ENCODE measurements at regions not wholly inside any gene's neighbourhood (a gene's known extent, or its start where the extent isn't known, plus 50 kb on each side); places are given as distances from the start of the nearest gene placed in this dataset.

GRCh38 chr1:87194856-87195255, 133.8 kb upstream of the LMO4 start:
- no peak for DNase-seq (ENCODE audit: low read depth, low spot score)

- no peak for DNase-seq (ENCODE audit: low read depth, low spot score)
Measured at GRCh38 chr1:87196110-87196827, 132.4 kb upstream of the LMO4 start.

GRCh38 chr1:87197156-87197555, 131.5 kb upstream of the LMO4 start:
- DNase-seq (ENCODE audit: low read depth, low spot score): no peak

DNA sequence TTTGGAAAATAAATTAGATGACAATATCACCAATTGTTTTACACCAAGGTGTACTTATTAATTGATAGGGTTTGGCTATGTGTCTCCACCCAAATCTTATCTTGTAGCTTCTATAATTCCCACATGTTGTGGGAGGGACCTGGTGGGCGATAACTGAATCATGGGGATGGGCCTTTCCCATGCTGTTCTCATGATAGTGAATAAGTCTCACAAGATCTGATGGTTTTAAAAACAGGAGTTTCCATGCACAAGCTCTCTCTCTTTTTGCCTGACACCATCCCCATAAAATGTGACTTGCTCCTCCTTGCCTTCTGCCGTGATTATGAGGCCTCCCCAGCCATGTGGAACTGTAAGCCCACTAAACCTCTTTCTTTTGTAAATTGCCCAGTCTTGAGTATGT, 131.0 kb upstream of the LMO4 start:
- no peak for DNase-seq (ENCODE audit: low read depth, low spot score)

- peak; percentile 17 for DNase-seq (ENCODE audit: low read depth, low spot score)
Measured at GRCh38 chr1:87200875-87201638, 127.6 kb upstream of the LMO4 start.

GRCh38 chr1:87201768-87202167, 126.9 kb upstream of the LMO4 start:
- DNase-seq (ENCODE audit: low read depth, low spot score): no peak

- no peak for DNase-seq (ENCODE audit: low read depth, low spot score)
Measured at GRCh38 chr1:87202451-87202850, 126.2 kb upstream of the LMO4 start.

- DNase-seq (ENCODE audit: low read depth, low spot score): no peak
Measured at GRCh38 chr1:87202922-87203655, 125.6 kb upstream of the LMO4 start.

GRCh38 chr1:87203904-87204303, 124.8 kb upstream of the LMO4 start:
- no peak for DNase-seq (ENCODE audit: low read depth, low spot score)

DNA sequence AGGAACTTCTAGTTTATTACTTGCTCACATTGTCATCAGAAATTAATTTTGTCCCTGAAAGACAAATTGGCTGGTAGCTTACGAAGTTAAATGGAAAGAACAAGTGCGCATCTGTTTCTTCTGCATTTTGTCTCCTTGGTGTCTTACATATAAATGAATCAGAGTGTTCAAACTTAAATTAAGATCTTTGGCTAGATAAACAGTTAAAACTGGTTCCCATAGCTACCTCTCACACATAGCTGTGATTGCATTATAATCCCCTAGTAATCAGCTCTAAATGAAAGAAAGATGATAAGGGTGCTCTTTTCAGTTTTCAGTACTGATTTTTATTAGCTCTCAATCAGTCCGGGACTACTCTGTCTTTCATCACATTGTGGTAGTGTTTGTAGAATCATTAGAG, 124.2 kb upstream of the LMO4 start:
- no peak for DNase-seq (ENCODE audit: low read depth, low spot score)

DNA sequence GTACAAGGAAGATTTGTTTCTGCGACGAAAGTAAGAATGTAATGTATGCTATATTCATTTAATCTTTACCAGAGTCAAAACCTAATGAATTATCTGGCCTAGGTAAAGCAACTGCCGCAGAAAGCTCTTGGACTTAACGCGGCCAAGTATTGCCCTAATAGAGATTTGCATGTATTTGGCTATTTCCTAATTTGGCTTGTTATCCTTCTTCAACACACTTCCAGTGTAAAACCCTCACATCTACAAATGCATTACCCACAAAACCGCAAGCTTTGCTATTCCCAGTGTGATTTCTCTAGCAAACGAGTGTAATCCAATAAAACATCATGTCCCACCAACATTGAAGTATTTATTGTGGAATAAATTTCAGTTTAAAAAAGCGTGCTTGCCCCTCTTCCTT, 123.8 kb upstream of the LMO4 start:
- DNase-seq (ENCODE audit: low read depth, low spot score): no peak

GRCh38 chr1:87206044-87206831, 122.4 kb upstream of the LMO4 start:
- DNase-seq (ENCODE audit: low read depth, low spot score): no peak

GRCh38 chr1:87208080-87208479, 120.6 kb upstream of the LMO4 start:
- DNase-seq (ENCODE audit: low read depth, low spot score): no peak

GRCh38 chr1:87208931-87209330, 119.7 kb upstream of the LMO4 start:
- DNase-seq (ENCODE audit: low read depth, low spot score): no peak

DNA sequence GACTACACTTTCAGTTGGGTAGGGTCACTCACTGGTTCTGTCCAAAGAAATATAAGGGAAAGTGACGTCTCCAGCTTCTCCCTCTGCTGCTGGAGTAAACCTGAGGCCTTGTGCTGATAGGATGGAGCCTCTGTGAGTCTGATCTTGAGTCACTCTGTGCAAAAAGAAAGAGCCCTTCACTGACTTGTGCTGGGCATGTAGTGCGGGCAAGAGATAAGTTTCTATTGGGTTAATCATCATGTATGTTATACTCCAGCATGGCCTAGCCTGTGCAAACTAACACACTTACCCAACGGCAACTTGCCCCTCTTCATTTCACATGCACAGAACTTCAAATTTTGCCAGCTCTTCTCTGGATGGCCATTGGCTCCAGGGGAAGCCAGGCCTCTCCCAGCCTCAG, 118.5 kb upstream of the LMO4 start:
- no peak for DNase-seq (ENCODE audit: low read depth, low spot score)

- DNase-seq (ENCODE audit: low read depth, low spot score): no peak
Measured at GRCh38 chr1:87212431-87213134, 116.1 kb upstream of the LMO4 start.

- DNase-seq (ENCODE audit: low read depth, low spot score): no peak
Measured at GRCh38 chr1:87213135-87213515, 115.6 kb upstream of the LMO4 start.

GRCh38 chr1:87215592-87215991, 113.1 kb upstream of the LMO4 start:
- DNase-seq (ENCODE audit: low read depth, low spot score): no peak

DNA sequence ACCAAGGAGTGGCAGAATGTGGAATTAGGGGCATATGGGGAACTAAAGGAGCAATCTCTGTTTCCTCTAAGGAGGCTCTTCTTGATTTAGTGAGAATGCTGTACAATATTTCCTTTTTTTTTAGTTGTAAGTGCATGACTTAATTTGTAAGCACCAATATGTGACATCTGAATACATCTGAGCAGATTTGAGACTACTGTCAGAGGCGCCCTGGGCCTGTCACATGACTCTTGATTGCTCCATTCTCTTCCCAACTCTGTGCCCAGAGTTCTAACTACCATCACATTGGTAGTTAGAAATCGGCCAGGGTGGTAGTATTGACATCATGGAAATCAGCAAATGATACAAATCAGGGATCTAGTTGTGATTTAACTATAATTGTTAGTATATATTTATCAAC, 110.1 kb upstream of the LMO4 start:
- DNase-seq (ENCODE audit: low read depth, low spot score): no peak

GRCh38 chr1:87219141-87219540, 109.5 kb upstream of the LMO4 start:
- no peak for DNase-seq (ENCODE audit: low read depth, low spot score)

DNA sequence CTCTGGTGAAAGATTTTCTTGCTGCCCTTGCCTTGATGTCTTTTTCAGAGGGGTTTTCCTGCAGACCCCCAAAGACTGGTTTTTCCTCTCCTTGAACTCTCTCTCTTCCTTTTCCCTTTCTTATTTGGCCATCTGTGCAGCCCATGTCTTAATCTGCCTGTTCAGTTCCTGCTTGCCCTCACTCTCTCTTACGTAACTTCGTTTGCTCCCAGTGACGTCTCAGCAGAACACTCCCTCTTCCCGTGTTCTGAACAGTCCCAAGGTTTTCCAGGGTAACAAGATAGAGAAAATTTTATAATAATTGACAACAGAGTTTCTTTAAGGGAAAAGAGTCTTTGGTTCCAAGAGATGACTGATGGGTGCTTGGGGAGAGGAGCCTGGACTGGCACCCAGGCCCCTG, 109.1 kb upstream of the LMO4 start:
- no peak for DNase-seq (ENCODE audit: low read depth, low spot score)

All from iPS DF 19.7 (cell line).